CD4-positive, alpha-beta T cell (primary cell): ENCODE measurements at regions not wholly inside any gene's neighbourhood (a gene's known extent, or its start where the extent isn't known, plus 50 kb on each side); places are given as distances from the start of the nearest gene placed in this dataset.

Experiments
- ATAC-seq: fragments of 200-7000 bp; cut with Tn5 transposase; one replicate; pipeline ENCODE4 v1.10.0; 2022; ENCODE audit warnings: mild to moderate bottlenecking; ENCODE audit not compliant: poor library complexity
- CTCF ChIA-PET: fragments of 350-600 bp; sonication (Branson Sonifier 250); formaldehyde crosslinking; loops from one replicate; lab custom pipeline; 2021; ENCODE audit warnings: antibody characterized with exemption, inconsistent platforms; lab: Charles Lee
- POLR2A ChIA-PET: fragments of 350-600 bp; sonication (Branson Sonifier 250); formaldehyde crosslinking; loops from one replicate; lab custom pipeline; 2021; ENCODE audit warnings: antibody characterized with exemption, inconsistent platforms; lab: Charles Lee
- DNase-seq, 14 experiments: peaks; one replicate each; pipeline ENCODE4 v3.0.0-alpha.2; 2013 to 2020; ENCODE audit warnings: mixed read lengths in 2 of 14
- H3K27ac ChIP-seq, 2 donors: one replicate each; pipeline versions ENCODE4 v1.5.1 to v1.7.0; 2013; ENCODE audit warnings: low read length in 2 of 2, low read depth in 1 of 2, mild to moderate bottlenecking in 1 of 2
- H3K27me3 ChIP-seq, 2 experiments: 1 replicate in 1 of 2; 2 replicates in 1 of 2; pipeline versions ENCODE4 v1.6.1 to v1.7.0; 2013; ENCODE audit warnings: low read length in 2 of 2, control low read depth in 1 of 2, mild to moderate bottlenecking in 1 of 2, moderate library complexity in 1 of 2; ENCODE audit not compliant: insufficient read depth in 2 of 2, control insufficient read depth in 1 of 2
- H3K36me3 ChIP-seq: one replicate; pipeline ENCODE4 v1.6.1; 2013; ENCODE audit warnings: low read length, control low read depth; ENCODE audit not compliant: insufficient read depth
- H3K4me1 ChIP-seq: one replicate; pipeline ENCODE4 v1.6.1; 2013; ENCODE audit warnings: low read length, control low read depth; ENCODE audit not compliant: insufficient read depth
- H3K4me3 ChIP-seq: one replicate; pipeline ENCODE4 v1.5.1; 2013; ENCODE audit warnings: mild to moderate bottlenecking, low read length, moderate library complexity
- H3K9me3 ChIP-seq, 2 experiments: 1 replicate in 1 of 2; 2 replicates in 1 of 2; pipeline versions ENCODE4 v1.6.1 to v1.7.0; 2013; ENCODE audit warnings: low read length in 2 of 2, mild to moderate bottlenecking in 2 of 2, control low read depth in 1 of 2, moderate library complexity in 1 of 2; ENCODE audit not compliant: control insufficient read depth in 1 of 2, insufficient read depth in 1 of 2
- H3K27ac Mint-ChIP-seq: one replicate; pipeline ENCODE4 v1.8.0; 2020; ENCODE audit warnings: mixed read lengths
- H3K27me3 Mint-ChIP-seq: one replicate; pipeline ENCODE4 v1.8.0; 2021; ENCODE audit warnings: mixed read lengths
- H3K36me3 Mint-ChIP-seq: one replicate; pipeline ENCODE4 v1.8.0; 2021; ENCODE audit warnings: low read depth, mixed read lengths
- H3K4me1 Mint-ChIP-seq: one replicate; pipeline ENCODE4 v1.8.0; 2021; ENCODE audit warnings: low read depth, mixed read lengths
- H3K4me3 Mint-ChIP-seq: one replicate; pipeline ENCODE4 v1.8.0; 2020; ENCODE audit warnings: mild to moderate bottlenecking, mixed read lengths
- H3K9me3 Mint-ChIP-seq: one replicate; pipeline ENCODE4 v1.8.0; 2020; ENCODE audit warnings: mixed read lengths
- CTCF ChIP-seq: fragments of 200-600 bp; IDR thresholded peaks from one replicate; pipeline ENCODE4 v1.8.0; 2022; ENCODE audit warnings: antibody characterized with exemption, mild to moderate bottlenecking
- intact Hi-C, 2 experiments: fragments of 100-400 bp; cut with DNase I in 1 of 2; cut with micrococcal nuclease in 1 of 2; formaldehyde crosslinking; loops; one replicate each; pipeline versions ENCODE4 v1.15.1 to v1.9.0; 2023 to 2025; cut with DNase I, micrococcal nuclease

- no peak for TF ChIP-seq CTCF
- ATAC-seq (no peak), DNase-seq (no peak)
- POLR2A ChIA-PET: no interaction called here
- Histone ChIP-seq H3K36me3 (no peaks in the 10 kb centered on the region), H3K4me1 (no peaks in the 10 kb centered on the region), H3K4me3 (no peak overlapping the region), H3K27me3 (no peaks in the 10 kb centered on the region), H3K27ac (no peak overlapping the region), H3K9me3 (no peaks in the 10 kb centered on the region)
- Mint-ChIP-seq H3K36me3 (no peaks in the 10 kb centered on the region), H3K27ac (no peak overlapping the region), H3K4me1 (no peaks in the 10 kb centered on the region), H3K4me3 (no peak overlapping the region), H3K9me3 (peaks cover 9% of the 10 kb centered on the region), H3K27me3 (no peaks in the 10 kb centered on the region)
- CTCF ChIA-PET: no interaction called here
- intact Hi-C loops: no loop called here
Observed at GRCh38 chr12:43057566-43057965, 468.0 kb upstream of the PRICKLE1 start.

- no peak for DNase-seq
- no peak overlapping the region for H3K4me3 Mint-ChIP-seq
- ChIA-PET POLR2A (no interaction called here), CTCF (no interaction called here)
- H3K9me3 Mint-ChIP-seq: peaks cover 2% of the 10 kb centered on the region
- H3K27ac ChIP-seq: no peak overlapping the region
- no peak overlapping the region for H3K4me3 ChIP-seq
- H3K4me1 Mint-ChIP-seq: no peaks in the 10 kb centered on the region
- no peaks in the 10 kb centered on the region for H3K36me3 ChIP-seq
- no peaks in the 10 kb centered on the region for H3K27me3 ChIP-seq
- no peak for TF ChIP-seq CTCF
- H3K36me3 Mint-ChIP-seq: no peaks in the 10 kb centered on the region
- no peaks in the 10 kb centered on the region for H3K4me1 ChIP-seq
- H3K9me3 ChIP-seq: no peaks in the 10 kb centered on the region
- intact Hi-C loops: no loop called here
- no peaks in the 10 kb centered on the region for H3K27me3 Mint-ChIP-seq
- H3K27ac Mint-ChIP-seq: no peak overlapping the region
- ATAC-seq: no peak
Observed at GRCh38 chr12:43054085-43054484, 464.5 kb upstream of the PRICKLE1 start.

GRCh38 chr12:43052441-43052840 lies 462.9 kb upstream of the PRICKLE1 start:
- no peak for ATAC-seq
- no peak for DNase-seq
- H3K9me3 ChIP-seq: no peaks in the 10 kb centered on the region
- no peak overlapping the region for H3K4me3 ChIP-seq
- H3K36me3 ChIP-seq: no peaks in the 10 kb centered on the region
- no peak overlapping the region for H3K27ac Mint-ChIP-seq
- H3K4me1 Mint-ChIP-seq: no peaks in the 10 kb centered on the region
- TF ChIP-seq CTCF: no peak
- POLR2A ChIA-PET: no interaction called here
- CTCF ChIA-PET: no interaction called here
- no peaks in the 10 kb centered on the region for H3K27me3 ChIP-seq
- H3K36me3 Mint-ChIP-seq: no peaks in the 10 kb centered on the region
- no peaks in the 10 kb centered on the region for H3K27me3 Mint-ChIP-seq
- no peaks in the 10 kb centered on the region for H3K4me1 ChIP-seq
- H3K9me3 Mint-ChIP-seq: no peaks in the 10 kb centered on the region
- no peak overlapping the region for H3K27ac ChIP-seq
- intact Hi-C loops: no loop called here
- no peak overlapping the region for H3K4me3 Mint-ChIP-seq
